PC-9 (cell line): ENCODE measurements at regions not wholly inside any gene's neighbourhood (a gene's known extent, or its start where the extent isn't known, plus 50 kb on each side); places are given as distances from the start of the nearest gene placed in this dataset.

Experiments
- BruUV-seq: library from RNA; stranded (reverse); fragments of 400-500 nt; replicated peaks from 2 replicates; lab custom pipeline; 2021; lab: Mats Ljungman, UMichigan
- CTCF ChIA-PET: fragments of 300-600 bp; sonication (Branson Sonifier 250); formaldehyde crosslinking; loops from one replicate; lab custom pipeline; 2022; ENCODE audit warnings: antibody characterized with exemption; lab: Charles Lee
- POLR2A ChIA-PET: fragments of 300-600 bp; sonication (Branson Sonifier 250); formaldehyde crosslinking; loops from one replicate; lab custom pipeline; 2022; ENCODE audit warnings: antibody characterized with exemption; ENCODE audit not compliant: unreplicated experiment; lab: Charles Lee
- DNase-seq, 2 experiments: peaks; one replicate each; pipeline versions ENCODE4 v3.0.0 to v3.0.0-alpha.2; 2015 to 2022; ENCODE audit warnings: mixed read lengths in 1 of 2
- H2AFZ ChIP-seq: fragments of 200-600 bp; sonication (generic); 2 replicates; pipeline ENCODE4 v1.8.1; 2017; ENCODE audit warnings: antibody characterized with exemption
- H3F3A ChIP-seq: fragments of 200-600 bp; sonication (generic); 2 replicates; pipeline ENCODE4 v1.8.1; 2017; ENCODE audit warnings: antibody characterized with exemption, mild to moderate bottlenecking, low read depth; ENCODE audit not compliant: insufficient read depth
- H3K27ac ChIP-seq: fragments of 200-600 bp; sonication (generic); 2 replicates; pipeline ENCODE4 v1.6.1; 2016; ENCODE audit warnings: mixed run types
- H3K27me3 ChIP-seq: fragments of 200-600 bp; sonication (generic); 2 replicates; pipeline ENCODE4 v1.6.1; 2016; ENCODE audit warnings: low read depth, mixed run types; ENCODE audit not compliant: insufficient read depth
- H3K36me3 ChIP-seq: fragments of 200-600 bp; sonication (generic); 2 replicates; pipeline ENCODE4 v1.6.1; 2016; ENCODE audit warnings: low read depth, mixed run types
- H3K4me1 ChIP-seq: fragments of 200-600 bp; sonication (generic); replicated peaks from 2 replicates; pipeline ENCODE4 v1.6.1; 2016; ENCODE audit warnings: mixed run types; ENCODE audit not compliant: insufficient read depth
- H3K4me2 ChIP-seq: fragments of 200-600 bp; sonication (generic); 2 replicates; pipeline ENCODE4 v1.6.1; 2017; ENCODE audit warnings: mixed run types
- H3K4me3 ChIP-seq: fragments of 200-600 bp; sonication (generic); 2 replicates; pipeline ENCODE4 v1.6.1; 2016; ENCODE audit warnings: mixed run types
- H3K79me2 ChIP-seq: fragments of 200-600 bp; sonication (generic); 2 replicates; pipeline ENCODE4 v1.6.1; 2017; ENCODE audit warnings: low read depth, mixed run types
- H3K9me2 ChIP-seq: fragments of 200-600 bp; sonication (generic); 2 replicates; pipeline ENCODE4 v1.8.1; 2017; ENCODE audit warnings: mild to moderate bottlenecking; ENCODE audit not compliant: insufficient read depth
- H3K9me3 ChIP-seq: fragments of 200-600 bp; sonication (generic); 2 replicates; pipeline ENCODE4 v1.8.1; 2016; ENCODE audit warnings: low read depth; ENCODE audit not compliant: insufficient read depth
- H4K20me1 ChIP-seq: fragments of 200-600 bp; sonication (generic); 2 replicates; pipeline ENCODE4 v1.8.1; 2017; ENCODE audit not compliant: insufficient read depth
- EZH2 ChIP-seq: fragments of 200-600 bp; sonication (generic); IDR thresholded peaks from 2 replicates; pipeline ENCODE4 v1.8.0; 2017; ENCODE audit warnings: antibody characterized with exemption, low read depth
- intact Hi-C: fragments of 100-400 bp; cut with micrococcal nuclease; formaldehyde crosslinking; loops from one replicate; pipeline ENCODE4 v1.10.0; 2022; ENCODE audit not compliant: unreplicated experiment
- TF ChIP-seq, protein P1 (sequence below): fragments of 200-600 bp; sonication (generic); conservative IDR thresholded peaks from 2 replicates; pipeline ENCODE4 v1.6.1; 2017; ENCODE audit warnings: mixed run types, antibody characterized with exemption, mild to moderate bottlenecking, moderate library complexity

GRCh38 chr2:16323126-16323520 lies 342.5 kb downstream of the CYRIA start:
- H4K20me1 ChIP-seq, result no peaks in the 10 kb centered on the region
- no peak overlapping the region for H3K4me3 ChIP-seq
- H3K36me3 ChIP-seq, result no peaks in the 10 kb centered on the region
- H3K79me2 ChIP-seq, result no peaks in the 10 kb centered on the region
- CTCF ChIA-PET, result no interaction called here
- H3K9me3 ChIP-seq, result no peaks in the 10 kb centered on the region
- DNase-seq, result no peak
- intact Hi-C loops, result no loop called here
- H3F3A ChIP-seq, result no peaks in the 10 kb centered on the region
- H3K4me1 ChIP-seq, result no peaks in the 10 kb centered on the region
- H3K4me2 ChIP-seq, result no peak overlapping the region
- POLR2A ChIA-PET, result no interaction called here
- no peak overlapping the region for H3K27ac ChIP-seq
- no TSS peak for BruUV-seq
- H2AFZ ChIP-seq, result no peak overlapping the region
- H3K9me2 ChIP-seq, result no peaks in the 10 kb centered on the region
- TF ChIP-seq EZH2, result no peak
- TF ChIP-seq, protein P1, sequence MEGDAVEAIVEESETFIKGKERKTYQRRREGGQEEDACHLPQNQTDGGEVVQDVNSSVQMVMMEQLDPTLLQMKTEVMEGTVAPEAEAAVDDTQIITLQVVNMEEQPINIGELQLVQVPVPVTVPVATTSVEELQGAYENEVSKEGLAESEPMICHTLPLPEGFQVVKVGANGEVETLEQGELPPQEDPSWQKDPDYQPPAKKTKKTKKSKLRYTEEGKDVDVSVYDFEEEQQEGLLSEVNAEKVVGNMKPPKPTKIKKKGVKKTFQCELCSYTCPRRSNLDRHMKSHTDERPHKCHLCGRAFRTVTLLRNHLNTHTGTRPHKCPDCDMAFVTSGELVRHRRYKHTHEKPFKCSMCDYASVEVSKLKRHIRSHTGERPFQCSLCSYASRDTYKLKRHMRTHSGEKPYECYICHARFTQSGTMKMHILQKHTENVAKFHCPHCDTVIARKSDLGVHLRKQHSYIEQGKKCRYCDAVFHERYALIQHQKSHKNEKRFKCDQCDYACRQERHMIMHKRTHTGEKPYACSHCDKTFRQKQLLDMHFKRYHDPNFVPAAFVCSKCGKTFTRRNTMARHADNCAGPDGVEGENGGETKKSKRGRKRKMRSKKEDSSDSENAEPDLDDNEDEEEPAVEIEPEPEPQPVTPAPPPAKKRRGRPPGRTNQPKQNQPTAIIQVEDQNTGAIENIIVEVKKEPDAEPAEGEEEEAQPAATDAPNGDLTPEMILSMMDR, result no peak
- peaks cover 56% of the 10 kb centered on the region for H3K27me3 ChIP-seq

DNA sequence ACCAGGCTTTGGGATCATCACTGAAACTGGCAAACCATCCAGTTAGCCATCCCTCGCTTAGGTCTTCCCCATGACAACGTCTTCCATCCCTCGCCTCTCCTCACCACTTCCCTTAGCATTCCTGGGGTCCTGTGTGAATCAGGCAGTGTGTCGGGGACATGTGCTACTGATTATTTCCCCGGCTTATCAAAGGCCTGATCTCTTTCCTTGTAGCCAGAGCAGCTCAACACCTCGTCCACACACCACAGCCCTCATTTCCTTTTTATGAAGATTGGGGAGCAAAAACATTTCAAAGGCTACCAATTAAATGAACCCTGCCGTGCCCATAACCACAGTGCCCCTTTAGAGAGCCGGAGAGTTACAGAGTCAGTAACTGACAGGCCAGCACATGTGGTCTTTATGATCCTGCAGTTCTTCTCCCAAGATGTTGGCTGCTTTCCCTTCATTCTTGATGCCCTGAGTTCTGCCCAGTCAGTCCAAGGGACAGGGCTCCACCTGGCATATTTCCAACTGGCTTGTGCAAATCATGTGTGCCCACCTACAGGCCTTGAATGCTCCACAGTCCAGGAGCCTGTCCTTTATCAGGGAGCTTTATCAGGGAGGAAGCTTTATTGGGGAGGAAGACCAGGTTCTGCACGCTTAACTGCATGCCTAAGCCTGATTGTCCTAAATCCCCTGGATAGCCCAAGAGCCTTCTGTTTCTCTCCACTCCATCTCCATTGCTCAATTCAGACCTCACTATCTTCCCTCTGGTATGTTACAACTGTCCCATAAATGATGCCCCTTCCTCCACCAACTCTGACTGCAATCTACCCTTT lies 343.1 kb downstream of the CYRIA start:
- DNase-seq, result no peak
- Histone ChIP-seq H3K27me3 (peaks cover 56% of the 10 kb centered on the region; the same call in 1 of the 2 replicates), H3K79me2 (no peaks in the 10 kb centered on the region), H3K27ac (no peak overlapping the region), H3F3A (no peaks in the 10 kb centered on the region), H2AFZ (no peak overlapping the region), H3K9me3 (no peaks in the 10 kb centered on the region), H3K4me2 (no peak overlapping the region), H3K36me3 (no peaks in the 10 kb centered on the region), H4K20me1 (no peaks in the 10 kb centered on the region), H3K4me3 (no peak overlapping the region), H3K4me1 (no peaks in the 10 kb centered on the region), H3K9me2 (no peaks in the 10 kb centered on the region)
- POLR2A ChIA-PET, result no interaction called here
- CTCF ChIA-PET, result no interaction called here
- BruUV-seq, result no TSS peak
- intact Hi-C loops, result no loop called here
- TF ChIP-seq, protein P1, result no peak
- no peak for TF ChIP-seq EZH2

- intact Hi-C loops, result no loop called here
- H3K9me3 ChIP-seq, result no peaks in the 10 kb centered on the region
- no peak for TF ChIP-seq EZH2
- TF ChIP-seq, protein P1, result no peak
- no TSS peak for BruUV-seq
- no peaks in the 10 kb centered on the region for H3K36me3 ChIP-seq
- no peak overlapping the region for H3K4me3 ChIP-seq
- no peak for DNase-seq
- no peaks in the 10 kb centered on the region for H3F3A ChIP-seq
- H2AFZ ChIP-seq, result no peak overlapping the region
- H3K4me2 ChIP-seq, result no peak overlapping the region
- no peaks in the 10 kb centered on the region for H3K4me1 ChIP-seq
- no peaks in the 10 kb centered on the region for H4K20me1 ChIP-seq
- H3K27me3 ChIP-seq, result peaks cover 56% of the 10 kb centered on the region; the same call in 1 of the 2 replicates
- H3K27ac ChIP-seq, result no peak overlapping the region
- H3K9me2 ChIP-seq, result no peaks in the 10 kb centered on the region
- POLR2A ChIA-PET, result no interaction called here
- CTCF ChIA-PET, result no interaction called here
- no peaks in the 10 kb centered on the region for H3K79me2 ChIP-seq
Measured at GRCh38 chr2:16321872-16322271, 343.8 kb downstream of the CYRIA start.
